IMR-90 (cell line): ENCODE measurements at regions not wholly inside any gene's neighbourhood (a gene's known extent, or its start where the extent isn't known, plus 50 kb on each side); places are given as distances from the start of the nearest gene placed in this dataset.

Source experiments
- ATAC-seq: fragments of 200-7000 bp; cut with Tn5 transposase; 2 replicates; pipeline ENCODE4 v1.9.1; 2020; ENCODE audit warnings: low read depth, mild to moderate bottlenecking, moderate library complexity
- BruUV-seq: library from RNA; stranded (reverse); fragments of 400-500 nt; replicated peaks from 2 replicates; lab custom pipeline; 2021; lab: Mats Ljungman, UMichigan
- CTCF ChIA-PET: fragments of 300-600 bp; formaldehyde crosslinking; extraction: SDS; loops from one replicate; lab custom pipeline; 2021; ENCODE audit warnings: antibody characterized with exemption; lab: Yijun Ruan, JAX
- POLR2A ChIA-PET: fragments of 300-600 bp; sonication (Branson Sonifier 250); formaldehyde crosslinking; loops from one replicate; lab custom pipeline; 2022; ENCODE audit warnings: antibody characterized with exemption; ENCODE audit not compliant: unreplicated experiment; lab: Charles Lee
- DNase-seq: peaks from one replicate; pipeline ENCODE4 v3.0.0; 2013
- H2AFZ ChIP-seq: replicated peaks from 2 replicates; pipeline ENCODE3; 2013; ENCODE audit warnings: low read length, mild to moderate bottlenecking; ENCODE audit not compliant: poor library complexity
- H2AK5ac ChIP-seq: 2 replicates; pipeline ENCODE4 v1.6.1; 2013; ENCODE audit warnings: low read depth, low read length, inconsistent platforms
- H2AK9ac ChIP-seq: replicated peaks from 2 replicates; pipeline ENCODE3; 2013; ENCODE audit warnings: mild to moderate bottlenecking, low read depth, low read length, moderate library complexity; ENCODE audit not compliant: poor library complexity
- H2BK120ac ChIP-seq: 2 replicates; pipeline ENCODE4 v1.6.1; 2013; ENCODE audit warnings: low read depth, low read length, inconsistent platforms
- H2BK15ac ChIP-seq: 3 replicates; pipeline ENCODE4 v1.6.1; 2013; ENCODE audit warnings: low read depth, low read length, inconsistent platforms
- H2BK20ac ChIP-seq: 2 replicates; pipeline ENCODE4 v1.6.1; 2013; ENCODE audit warnings: low read depth, mild to moderate bottlenecking, inconsistent platforms, low read length, moderate library complexity
- H2BK5ac ChIP-seq: 2 replicates; pipeline ENCODE4 v1.6.1; 2013; ENCODE audit warnings: mild to moderate bottlenecking, low read depth, low read length, inconsistent platforms; ENCODE audit not compliant: poor library complexity, severe bottlenecking
- H3K14ac ChIP-seq: replicated peaks from 2 replicates; pipeline ENCODE4 v1.6.1; 2013; ENCODE audit warnings: low read depth, low read length, inconsistent platforms
- H3K18ac ChIP-seq: 2 replicates; pipeline ENCODE4 v1.6.1; 2013; ENCODE audit warnings: low read depth, low read length, control low read depth
- H3K23ac ChIP-seq: 2 replicates; pipeline ENCODE4 v1.6.1; 2013; ENCODE audit warnings: low read depth, low read length, inconsistent platforms
- H3K27ac ChIP-seq: 2 replicates; pipeline ENCODE4 v1.5.1; 2013; ENCODE audit warnings: mild to moderate bottlenecking, control low read depth, low read length; ENCODE audit not compliant: insufficient read depth
- H3K27me3 ChIP-seq: 2 replicates; pipeline ENCODE4 v1.6.1; 2013; ENCODE audit warnings: low read length; ENCODE audit not compliant: control insufficient read depth, insufficient read depth
- H3K36me3 ChIP-seq: 2 replicates; pipeline ENCODE4 v1.6.1; 2013; ENCODE audit warnings: low read length, mixed read lengths; ENCODE audit not compliant: control insufficient read depth, insufficient read depth
- H3K4ac ChIP-seq: 2 replicates; pipeline ENCODE4 v1.6.1; 2013; ENCODE audit warnings: low read depth, low read length, inconsistent platforms
- H3K4me1 ChIP-seq: 2 replicates; pipeline ENCODE4 v1.6.1; 2013; ENCODE audit warnings: low read length, mixed read lengths; ENCODE audit not compliant: control insufficient read depth, insufficient read depth
- H3K4me2 ChIP-seq: 2 replicates; pipeline ENCODE4 v1.6.1; 2013; ENCODE audit warnings: low read depth, mild to moderate bottlenecking, control low read depth, low read length, moderate library complexity
- H3K4me3 ChIP-seq: 2 replicates; pipeline ENCODE4 v1.5.1; 2013; ENCODE audit warnings: low read depth, mild to moderate bottlenecking, control low read depth, low read length, moderate library complexity; ENCODE audit not compliant: insufficient read depth
- H3K56ac ChIP-seq: 2 replicates; pipeline ENCODE4 v1.6.1; 2013; ENCODE audit warnings: low read length, inconsistent platforms; ENCODE audit not compliant: insufficient read depth; ENCODE audit errors: extremely low read depth
- H3K79me1 ChIP-seq, 2 experiments: 2 replicates each; pipeline ENCODE4 v1.6.1; 2013; ENCODE audit warnings: low read length in 2 of 2, inconsistent platforms in 1 of 2, low read depth in 1 of 2
- H3K9ac ChIP-seq: 2 replicates; pipeline ENCODE4 v1.6.1; 2013; ENCODE audit warnings: low read depth, low read length, control low read depth
- H3K9me1 ChIP-seq: 2 replicates; pipeline ENCODE4 v1.6.1; 2013; ENCODE audit warnings: low read length, inconsistent platforms; ENCODE audit not compliant: insufficient read depth
- H3K9me3 ChIP-seq: 2 replicates; pipeline ENCODE4 v1.6.1; 2013; ENCODE audit warnings: low read length; ENCODE audit not compliant: control insufficient read depth, insufficient read depth
- H4K20me1 ChIP-seq: 2 replicates; pipeline ENCODE4 v1.6.1; 2013; ENCODE audit warnings: low read length, inconsistent platforms; ENCODE audit not compliant: insufficient read depth
- H4K5ac ChIP-seq: 2 replicates; pipeline ENCODE4 v1.6.1; 2013; ENCODE audit warnings: mild to moderate bottlenecking, low read depth, low read length, control low read depth
- H4K8ac ChIP-seq, 2 experiments: 2 replicates each; pipeline ENCODE4 v1.6.1; 2013; ENCODE audit warnings: low read depth in 2 of 2, low read length in 2 of 2, control low read depth in 1 of 2, inconsistent platforms in 1 of 2
- H4K91ac ChIP-seq: 2 replicates; pipeline ENCODE4 v1.6.1; 2013; ENCODE audit warnings: low read depth, low read length, inconsistent platforms; ENCODE audit not compliant: insufficient read depth
- BHLHE40 ChIP-seq: fragments of 150-350 bp; IDR thresholded peaks from 2 replicates; pipeline ENCODE4 v1.6.1; 2016; ENCODE audit warnings: mild to moderate bottlenecking, low read depth, low read length
- CEBPB ChIP-seq: IDR thresholded peaks from 2 replicates; pipeline ENCODE4 v1.6.1; 2012; ENCODE audit warnings: low read depth, low read length, improper control_type of control experiment
- CHD1 ChIP-seq: IDR thresholded peaks from 2 replicates; pipeline ENCODE4 v1.6.1; 2012; ENCODE audit warnings: low read depth, low read length, improper control_type of control experiment
- CTCF ChIP-seq: conservative IDR thresholded peaks from 2 replicates; pipeline ENCODE4 v1.5.1; 2012; ENCODE audit warnings: mild to moderate bottlenecking, low read depth, low read length, improper control_type of control experiment
- ELK1 ChIP-seq: fragments of 150-350 bp; IDR thresholded peaks from 2 replicates; pipeline ENCODE4 v1.6.1; 2016; ENCODE audit warnings: low read depth, mild to moderate bottlenecking, low read length, moderate library complexity, borderline replicate concordance
- FOS ChIP-seq: fragments of 150-350 bp; IDR thresholded peaks from 2 replicates; pipeline ENCODE4 v1.6.1; 2016; ENCODE audit warnings: low read depth, low read length
- MAFK ChIP-seq: IDR thresholded peaks from 2 replicates; pipeline ENCODE4 v1.6.1; 2012; ENCODE audit warnings: low read depth, low read length, improper control_type of control experiment
- MAZ ChIP-seq: IDR thresholded peaks from 2 replicates; pipeline ENCODE4 v1.6.1; 2012; ENCODE audit warnings: low read depth, mild to moderate bottlenecking, low read length, improper control_type of control experiment, moderate library complexity, borderline replicate concordance
- MXI1 ChIP-seq: IDR thresholded peaks from 2 replicates; pipeline ENCODE4 v1.6.1; 2012; ENCODE audit warnings: low read depth, mild to moderate bottlenecking, low read length, moderate library complexity, borderline replicate concordance
- NFE2L2 ChIP-seq: fragments of 150-350 bp; IDR thresholded peaks from 2 replicates; pipeline ENCODE4 v1.6.1; 2016; ENCODE audit warnings: low read depth, mild to moderate bottlenecking, low read length
- POLR2A ChIP-seq: IDR thresholded peaks from 2 replicates; pipeline ENCODE4 v1.6.1; 2012; ENCODE audit warnings: mild to moderate bottlenecking, low read depth, low read length
- RAD21 ChIP-seq: IDR thresholded peaks from 2 replicates; pipeline ENCODE4 v1.6.1; 2012; ENCODE audit warnings: low read length, improper control_type of control experiment
- RCOR1 ChIP-seq: IDR thresholded peaks from 2 replicates; pipeline ENCODE4 v1.6.1; 2012; ENCODE audit warnings: mild to moderate bottlenecking, low read length, improper control_type of control experiment; ENCODE audit not compliant: insufficient replicate concordance
- RFX5 ChIP-seq: IDR thresholded peaks from 2 replicates; pipeline ENCODE4 v1.8.0; 2012; ENCODE audit warnings: low read depth, mild to moderate bottlenecking, low read length, moderate library complexity
- SMC3 ChIP-seq: fragments of 150-350 bp; IDR thresholded peaks from 2 replicates; pipeline ENCODE4 v1.6.1; 2016; ENCODE audit warnings: low read depth, mild to moderate bottlenecking, antibody characterized with exemption, low read length, moderate library complexity
- WGBS, 2 experiments: methylation state at CpG; one replicate each; pipeline versions ENCODE4 v1.1.5 to v1.1.7; 2013; ENCODE audit warnings: missing lambda C conversion rate in 2 of 2; ENCODE audit not compliant: insufficient read length in 1 of 2; ENCODE audit errors: extremely low coverage in 2 of 2; 5-methylcytosine and 5-hydroxymethylcytosine counted together
- dilution Hi-C: fragments of 300-500 bp; cut with HindIII; formaldehyde crosslinking; loops from one replicate; pipeline ENCODE4 v1.14.3; 2018; ENCODE audit warnings: low sequenced_read_pairs; ENCODE audit not compliant: unreplicated experiment
- in situ Hi-C: fragments of 300-500 bp; cut with MboI; formaldehyde crosslinking; loops from 3 replicates; pipeline ENCODE4 v1.14.3; 2019; ENCODE audit warnings: low sequenced_read_pairs, inconsistent platforms, mixed read lengths
- intact Hi-C: fragments of 100-400 bp; cut with micrococcal nuclease; formaldehyde crosslinking; loops from 2 replicates; pipeline ENCODE4 v1.10.0; 2022
- TF ChIP-seq, protein P1 (sequence below): fragments of 150-350 bp; IDR thresholded peaks from 2 replicates; pipeline ENCODE4 v1.6.1; 2017; ENCODE audit warnings: mild to moderate bottlenecking, antibody characterized with exemption, low read length, low read depth

DNA sequence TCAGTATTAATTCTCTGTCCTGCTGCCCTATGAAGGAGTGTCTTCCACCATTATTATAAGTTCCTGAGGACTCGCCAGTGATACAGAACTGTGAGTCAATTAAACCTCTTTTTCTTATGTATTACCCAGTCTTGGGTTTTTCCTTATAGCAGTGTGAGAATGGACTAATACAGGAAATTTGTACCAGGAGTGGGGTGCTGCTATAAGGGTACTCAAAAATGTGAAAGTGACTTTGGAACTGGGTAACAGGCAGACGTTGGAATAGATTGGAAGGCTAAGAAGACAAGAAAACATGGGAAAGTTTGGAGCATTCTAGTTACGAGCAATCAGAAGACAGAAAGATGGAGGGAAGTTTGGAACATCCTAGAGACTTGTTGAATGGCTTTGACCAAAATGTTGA lies 616.7 kb upstream of the EPHA7 start:
- POLR2A ChIA-PET = no interaction called here
- Histone ChIP-seq H2AFZ (no peak overlapping the region), H3K4ac (no peak overlapping the region), H2BK20ac (no peak overlapping the region), H2BK15ac (no peak overlapping the region), H4K8ac (no peak overlapping the region), H2AK9ac (no peak overlapping the region), H3K18ac (no peak overlapping the region), H3K4me3 (no peak overlapping the region), H3K27ac (no peak overlapping the region), H2BK120ac (no peak overlapping the region), H4K5ac (no peak overlapping the region), H2AK5ac (no peak overlapping the region), H3K79me1 (no peaks in the 10 kb centered on the region), H3K27me3 (no peaks in the 10 kb centered on the region), H3K4me1 (no peaks in the 10 kb centered on the region), H4K91ac (no peak overlapping the region), H3K14ac (no peak overlapping the region), H2BK5ac (no peak overlapping the region), H3K9me3 (0 out of 2 replicates have a peak, but pooled peaks cover 2% of the 10 kb centered on the region), H3K4me2 (no peak overlapping the region), H3K9me1 (no peaks in the 10 kb centered on the region), H3K23ac (no peak overlapping the region), H3K9ac (no peak overlapping the region), H3K56ac (no peak overlapping the region), H4K20me1 (no peaks in the 10 kb centered on the region), H3K36me3 (no peaks in the 10 kb centered on the region)
- 42% methylated on average over 2 of the region's 3 CpGs; no CpG with 5 or more reads in 1 of the 2 experiments for WGBS, 2 experiments
- dilution Hi-C loops (no loop called here), in situ Hi-C loops (no loop called here), intact Hi-C loops (no loop called here)
- ATAC-seq (no peak), DNase-seq (no peak)
- BruUV-seq = no TSS peak
- CTCF ChIA-PET = no interaction called here
- TF ChIP-seq SMC3 (no peak), MXI1 (no peak), RFX5 (no peak), MAFK (no peak), FOS (no peak), RAD21 (no peak), CEBPB (no peak), CHD1 (no peak), MAZ (no peak), ELK1 (no peak), CTCF (no peak), NFE2L2 (no peak), POLR2A (no peak), BHLHE40 (no peak), RCOR1 (no peak)
- TF ChIP-seq, protein P1, sequence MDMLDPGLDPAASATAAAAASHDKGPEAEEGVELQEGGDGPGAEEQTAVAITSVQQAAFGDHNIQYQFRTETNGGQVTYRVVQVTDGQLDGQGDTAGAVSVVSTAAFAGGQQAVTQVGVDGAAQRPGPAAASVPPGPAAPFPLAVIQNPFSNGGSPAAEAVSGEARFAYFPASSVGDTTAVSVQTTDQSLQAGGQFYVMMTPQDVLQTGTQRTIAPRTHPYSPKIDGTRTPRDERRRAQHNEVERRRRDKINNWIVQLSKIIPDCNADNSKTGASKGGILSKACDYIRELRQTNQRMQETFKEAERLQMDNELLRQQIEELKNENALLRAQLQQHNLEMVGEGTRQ = no peak
